PC-9 (cell line): ENCODE measurements at regions not wholly inside any gene's neighbourhood (a gene's known extent, or its start where the extent isn't known, plus 50 kb on each side); places are given as distances from the start of the nearest gene placed in this dataset.

ENCODE experiments used
- BruUV-seq: library from RNA; stranded (reverse); fragments of 400-500 nt; replicated peaks from 2 replicates; lab custom pipeline; 2021; lab: Mats Ljungman, UMichigan
- CTCF ChIA-PET: fragments of 300-600 bp; sonication (Branson Sonifier 250); formaldehyde crosslinking; loops from one replicate; lab custom pipeline; 2022; ENCODE audit warnings: antibody characterized with exemption; lab: Charles Lee
- POLR2A ChIA-PET: fragments of 300-600 bp; sonication (Branson Sonifier 250); formaldehyde crosslinking; loops from one replicate; lab custom pipeline; 2022; ENCODE audit warnings: antibody characterized with exemption; ENCODE audit not compliant: unreplicated experiment; lab: Charles Lee
- DNase-seq, 2 experiments: peaks; one replicate each; pipeline versions ENCODE4 v3.0.0 to v3.0.0-alpha.2; 2015 to 2022; ENCODE audit warnings: mixed read lengths in 1 of 2
- H2AFZ ChIP-seq: fragments of 200-600 bp; sonication (generic); 2 replicates; pipeline ENCODE4 v1.8.1; 2017; ENCODE audit warnings: antibody characterized with exemption
- H3F3A ChIP-seq: fragments of 200-600 bp; sonication (generic); 2 replicates; pipeline ENCODE4 v1.8.1; 2017; ENCODE audit warnings: antibody characterized with exemption, mild to moderate bottlenecking, low read depth; ENCODE audit not compliant: insufficient read depth
- H3K27ac ChIP-seq: fragments of 200-600 bp; sonication (generic); 2 replicates; pipeline ENCODE4 v1.6.1; 2016; ENCODE audit warnings: mixed run types
- H3K27me3 ChIP-seq: fragments of 200-600 bp; sonication (generic); 2 replicates; pipeline ENCODE4 v1.6.1; 2016; ENCODE audit warnings: low read depth, mixed run types; ENCODE audit not compliant: insufficient read depth
- H3K36me3 ChIP-seq: fragments of 200-600 bp; sonication (generic); 2 replicates; pipeline ENCODE4 v1.6.1; 2016; ENCODE audit warnings: low read depth, mixed run types
- H3K4me1 ChIP-seq: fragments of 200-600 bp; sonication (generic); replicated peaks from 2 replicates; pipeline ENCODE4 v1.6.1; 2016; ENCODE audit warnings: mixed run types; ENCODE audit not compliant: insufficient read depth
- H3K4me2 ChIP-seq: fragments of 200-600 bp; sonication (generic); 2 replicates; pipeline ENCODE4 v1.6.1; 2017; ENCODE audit warnings: mixed run types
- H3K4me3 ChIP-seq: fragments of 200-600 bp; sonication (generic); 2 replicates; pipeline ENCODE4 v1.6.1; 2016; ENCODE audit warnings: mixed run types
- H3K79me2 ChIP-seq: fragments of 200-600 bp; sonication (generic); 2 replicates; pipeline ENCODE4 v1.6.1; 2017; ENCODE audit warnings: low read depth, mixed run types
- H3K9me2 ChIP-seq: fragments of 200-600 bp; sonication (generic); 2 replicates; pipeline ENCODE4 v1.8.1; 2017; ENCODE audit warnings: mild to moderate bottlenecking; ENCODE audit not compliant: insufficient read depth
- H3K9me3 ChIP-seq: fragments of 200-600 bp; sonication (generic); 2 replicates; pipeline ENCODE4 v1.8.1; 2016; ENCODE audit warnings: low read depth; ENCODE audit not compliant: insufficient read depth
- H4K20me1 ChIP-seq: fragments of 200-600 bp; sonication (generic); 2 replicates; pipeline ENCODE4 v1.8.1; 2017; ENCODE audit not compliant: insufficient read depth
- CTCF ChIP-seq: fragments of 200-600 bp; sonication (generic); conservative IDR thresholded peaks from 2 replicates; pipeline ENCODE4 v1.6.1; 2017; ENCODE audit warnings: mixed run types, antibody characterized with exemption, mild to moderate bottlenecking, moderate library complexity
- EZH2 ChIP-seq: fragments of 200-600 bp; sonication (generic); IDR thresholded peaks from 2 replicates; pipeline ENCODE4 v1.8.0; 2017; ENCODE audit warnings: antibody characterized with exemption, low read depth
- intact Hi-C: fragments of 100-400 bp; cut with micrococcal nuclease; formaldehyde crosslinking; loops from one replicate; pipeline ENCODE4 v1.10.0; 2022; ENCODE audit not compliant: unreplicated experiment

DNA sequence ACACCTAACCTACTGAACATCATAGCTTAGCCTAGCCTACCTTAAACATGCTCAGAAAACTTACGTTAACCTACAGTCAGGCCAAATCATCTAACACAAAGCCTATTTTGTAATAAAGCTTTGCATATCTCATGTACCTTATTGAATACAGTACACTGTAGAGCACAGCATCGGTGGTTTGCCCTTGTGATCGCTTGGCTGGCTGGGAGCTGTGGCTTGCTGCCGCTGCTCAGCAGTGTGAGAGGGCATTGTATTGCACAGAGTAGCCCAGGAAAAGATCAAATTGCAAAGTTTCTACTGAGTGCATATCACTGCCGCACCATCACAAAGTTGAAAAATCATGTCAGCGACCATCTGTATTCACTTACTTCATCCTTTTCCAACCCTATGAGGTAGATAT is 62.3 kb upstream of the NCK2 start:
- Histone ChIP-seq H3K4me1 (no peaks in the 10 kb centered on the region), H2AFZ (no peak overlapping the region), H3K36me3 (no peaks in the 10 kb centered on the region), H3F3A (no peaks in the 10 kb centered on the region), H4K20me1 (no peaks in the 10 kb centered on the region), H3K27me3 (peaks cover 73% of the 10 kb centered on the region), H3K27ac (no peak overlapping the region), H3K9me3 (no peaks in the 10 kb centered on the region), H3K79me2 (no peaks in the 10 kb centered on the region), H3K4me3 (no peak overlapping the region), H3K4me2 (no peak overlapping the region), H3K9me2 (no peaks in the 10 kb centered on the region)
- no peak for DNase-seq
- no peak for TF ChIP-seq EZH2
- TF ChIP-seq CTCF: no peak
- CTCF ChIA-PET: no interaction called here
- intact Hi-C loops: no loop called here
- BruUV-seq: no TSS peak
- POLR2A ChIA-PET: no interaction called here

DNA sequence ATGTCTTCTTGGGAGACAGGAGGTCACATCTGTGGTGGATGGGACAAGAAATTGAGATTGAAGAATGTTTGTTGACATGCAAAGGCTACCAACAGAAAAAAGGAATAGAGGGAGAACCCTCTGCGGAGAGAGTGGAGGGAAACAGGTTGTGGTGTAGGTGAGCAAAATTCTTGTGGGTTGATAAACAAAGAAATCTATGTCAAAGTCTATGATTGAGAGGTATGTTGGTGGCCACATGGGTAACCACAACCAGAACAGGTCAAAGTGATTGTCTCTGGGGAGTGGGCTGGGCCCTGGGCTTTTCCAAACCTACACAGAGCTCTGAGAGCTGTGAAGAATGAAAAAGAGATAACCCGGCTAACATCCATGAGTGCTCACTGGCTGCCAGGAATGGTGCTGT is 62.8 kb upstream of the NCK2 start:
- no peak overlapping the region for H3K4me3 ChIP-seq
- H3K36me3 ChIP-seq: no peaks in the 10 kb centered on the region
- intact Hi-C loops: no loop called here
- no TSS peak for BruUV-seq
- H4K20me1 ChIP-seq: no peaks in the 10 kb centered on the region
- no peak overlapping the region for H3K4me2 ChIP-seq
- POLR2A ChIA-PET: no interaction called here
- no peaks in the 10 kb centered on the region for H3F3A ChIP-seq
- CTCF ChIA-PET: no interaction called here
- H3K9me2 ChIP-seq: no peaks in the 10 kb centered on the region
- H3K4me1 ChIP-seq: no peaks in the 10 kb centered on the region
- TF ChIP-seq CTCF: no peak
- no peak for TF ChIP-seq EZH2
- no peak overlapping the region for H2AFZ ChIP-seq
- no peaks in the 10 kb centered on the region for H3K9me3 ChIP-seq
- no peak for DNase-seq
- H3K27me3 ChIP-seq: peaks cover 77% of the 10 kb centered on the region
- no peaks in the 10 kb centered on the region for H3K79me2 ChIP-seq
- H3K27ac ChIP-seq: no peak overlapping the region

DNA sequence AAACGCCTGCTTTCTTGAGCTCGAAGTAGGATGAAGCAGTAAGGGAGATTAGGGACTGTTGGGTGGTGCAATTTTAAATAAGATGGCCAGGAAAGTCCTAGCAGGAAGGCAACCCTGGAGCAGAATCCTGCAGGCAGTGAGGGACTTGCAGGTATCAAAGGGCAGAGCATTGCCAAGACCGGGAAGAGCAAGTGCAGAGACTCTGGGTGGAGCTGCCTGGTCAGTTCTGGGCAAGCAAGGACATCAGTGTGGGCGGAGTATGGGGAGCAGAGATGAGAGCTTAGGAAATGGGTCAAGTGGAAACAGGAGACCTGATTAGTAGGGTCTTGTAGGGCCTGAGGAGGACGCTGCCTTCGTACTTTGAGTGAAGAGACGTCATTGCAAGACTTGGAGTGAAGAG is 64.4 kb upstream of the NCK2 start:
- Histone ChIP-seq H4K20me1 (no peaks in the 10 kb centered on the region), H3K9me2 (no peaks in the 10 kb centered on the region), H3K9me3 (no peaks in the 10 kb centered on the region), H3K4me3 (no peak overlapping the region), H3K27ac (no peak overlapping the region), H3K4me2 (no peak overlapping the region), H3F3A (no peaks in the 10 kb centered on the region), H3K79me2 (no peaks in the 10 kb centered on the region), H3K4me1 (no peaks in the 10 kb centered on the region), H3K27me3 (peaks cover 86% of the 10 kb centered on the region), H3K36me3 (no peaks in the 10 kb centered on the region), H2AFZ (no peak overlapping the region)
- intact Hi-C loops: no loop called here
- no TSS peak for BruUV-seq
- no peak for DNase-seq
- no peak for TF ChIP-seq CTCF
- TF ChIP-seq EZH2: no peak
- CTCF ChIA-PET: no interaction called here
- POLR2A ChIA-PET: no interaction called here
